H1 (cell line): ENCODE measurements at regions not wholly inside any gene's neighbourhood (a gene's known extent, or its start where the extent isn't known, plus 50 kb on each side); places are given as distances from the start of the nearest gene placed in this dataset.

Experiments
- JUND ChIP-seq: IDR thresholded peaks from 2 replicates; pipeline ENCODE4 v1.6.1; 2011; ENCODE audit warnings: mild to moderate bottlenecking, improper control_type of control experiment, low read length
- SP1 ChIP-seq: IDR thresholded peaks from 2 replicates; pipeline ENCODE4 v1.6.1; 2011; ENCODE audit warnings: low read depth, low read length

DNA sequence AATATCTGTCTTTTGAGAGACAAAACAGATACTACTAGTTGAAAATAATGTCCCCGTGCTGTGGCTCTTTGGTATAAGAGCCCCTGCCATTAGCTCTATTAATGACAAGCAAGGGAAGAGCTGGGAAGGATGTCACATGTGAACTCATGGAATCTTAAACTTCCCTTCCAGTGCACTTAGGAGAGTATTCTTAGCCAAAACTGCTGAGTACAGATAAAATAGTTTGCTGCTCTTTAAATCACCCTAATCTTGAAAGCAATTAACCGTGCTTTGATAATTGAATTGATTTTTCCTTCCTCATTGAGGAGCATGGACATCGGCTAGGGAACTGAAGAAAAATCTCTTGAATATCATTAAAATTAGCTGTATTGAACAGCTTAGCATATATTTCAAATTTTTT, 91.7 kb downstream of the SLC35B3 start (continued):
- TF ChIP-seq SP1, result no peak
- no peak for TF ChIP-seq JUND
